HG02678 (cell line): ENCODE measurements at regions not wholly inside any gene's neighbourhood (a gene's known extent, or its start where the extent isn't known, plus 50 kb on each side); places are given as distances from the start of the nearest gene placed in this dataset.

ENCODE experiments used
- ATAC-seq: cut with Tn5 transposase; IDR thresholded peaks from one replicate; pipeline ENCODE4 v1.9.1; 2021; ENCODE audit warnings: mild to moderate bottlenecking, moderate library complexity; ENCODE audit not compliant: unreplicated experiment

DNA sequence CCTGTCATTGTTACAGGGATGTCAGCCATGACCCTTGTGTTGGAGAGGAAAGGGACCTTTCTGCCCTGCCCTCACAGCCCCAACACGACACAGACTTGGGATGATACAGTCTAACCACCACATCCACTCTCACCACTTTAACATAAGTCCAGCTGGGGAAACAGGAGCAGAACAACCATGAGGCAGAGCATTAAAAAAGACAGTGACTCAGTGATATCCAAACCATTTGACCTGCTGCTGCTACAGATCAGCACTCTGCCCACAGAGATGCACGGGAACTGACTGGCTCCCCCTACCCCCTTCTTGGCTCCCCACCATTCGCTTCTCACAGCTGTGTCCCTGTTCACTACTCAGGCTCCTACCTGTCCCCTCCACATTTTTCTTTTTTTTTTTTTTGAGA lies 458.6 kb downstream of the ZNF608 start:
- no peak for ATAC-seq

DNA sequence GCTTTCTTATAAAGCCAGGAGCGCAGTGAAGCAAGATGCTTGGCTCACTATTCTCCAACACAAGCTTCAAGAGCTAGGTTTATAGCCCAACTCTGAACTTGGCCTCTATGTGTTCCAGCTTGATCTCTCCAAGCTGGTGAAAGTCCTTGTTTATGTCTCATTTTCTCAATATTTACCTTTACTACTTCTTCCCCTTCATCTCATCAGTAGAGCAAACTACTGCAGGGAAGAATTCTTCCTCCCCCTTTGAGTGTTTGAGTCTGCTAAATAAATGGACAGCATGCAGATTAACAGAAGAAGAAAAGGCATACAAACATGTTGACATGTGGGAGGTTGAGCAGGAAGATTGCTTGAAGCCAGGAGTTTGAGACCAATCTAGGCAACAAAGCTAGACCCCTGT lies 460.7 kb downstream of the ZNF608 start:
- ATAC-seq, result no peak

- no peak for ATAC-seq
Observed at GRCh38 chr5:124285071-124285470, 461.4 kb downstream of the ZNF608 start.

DNA sequence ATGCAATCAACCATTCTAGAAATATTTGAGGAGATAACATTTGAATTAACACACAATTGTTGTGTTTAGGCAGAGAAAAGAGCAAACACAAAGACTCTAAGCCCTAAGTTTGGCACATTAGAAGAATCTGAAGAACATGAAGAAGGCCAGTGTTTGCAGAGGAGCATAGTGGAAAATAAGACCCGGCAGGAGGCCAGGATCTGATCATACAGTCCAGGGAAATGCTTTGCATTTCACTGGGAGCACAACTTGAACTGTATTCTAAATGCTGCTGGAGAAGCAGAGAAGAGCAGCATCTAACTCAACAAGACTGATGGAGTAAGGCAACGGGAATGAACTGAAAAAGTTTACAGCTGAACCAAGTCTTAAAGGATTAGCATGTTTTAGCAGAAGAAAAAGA lies 463.4 kb downstream of the ZNF608 start:
- no peak for ATAC-seq

GRCh38 chr5:124280079-124280478 lies 466.4 kb downstream of the ZNF608 start:
- ATAC-seq, result no peak

DNA sequence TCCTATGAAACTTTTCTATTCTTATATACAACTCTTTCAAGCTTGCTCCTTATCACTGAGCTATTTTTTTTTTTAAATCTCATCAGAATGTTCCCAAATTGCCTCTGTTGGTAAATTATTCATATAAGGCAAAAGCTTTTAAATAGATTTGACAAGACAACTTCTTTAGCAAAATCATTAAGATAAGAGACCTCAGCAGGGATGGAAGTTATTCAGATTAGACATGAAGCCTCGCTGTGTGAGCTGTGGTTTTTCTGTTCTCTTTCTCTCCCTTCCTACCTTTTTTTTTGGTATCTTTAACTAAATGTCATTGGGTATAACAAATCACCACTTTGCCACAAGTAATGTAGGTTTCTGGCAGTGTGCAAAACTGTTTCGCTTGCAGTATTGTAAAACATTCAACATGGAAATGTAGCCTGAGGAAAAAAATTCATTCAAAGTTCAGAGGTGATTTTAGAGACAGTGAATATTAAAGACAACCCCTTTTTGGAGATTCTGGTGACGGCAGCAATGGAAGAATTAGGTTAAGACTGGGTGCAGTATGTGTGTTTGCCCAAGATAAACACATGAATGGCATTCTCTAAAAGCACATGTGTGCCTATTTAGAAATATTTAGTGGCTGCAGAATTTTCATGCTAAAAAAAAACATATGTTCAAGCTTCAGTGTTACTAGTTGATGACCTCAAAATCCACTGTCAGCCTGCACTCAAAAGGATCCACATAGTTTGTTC lies 467.1 kb downstream of the ZNF608 start:
- ATAC-seq, result no peak

DNA sequence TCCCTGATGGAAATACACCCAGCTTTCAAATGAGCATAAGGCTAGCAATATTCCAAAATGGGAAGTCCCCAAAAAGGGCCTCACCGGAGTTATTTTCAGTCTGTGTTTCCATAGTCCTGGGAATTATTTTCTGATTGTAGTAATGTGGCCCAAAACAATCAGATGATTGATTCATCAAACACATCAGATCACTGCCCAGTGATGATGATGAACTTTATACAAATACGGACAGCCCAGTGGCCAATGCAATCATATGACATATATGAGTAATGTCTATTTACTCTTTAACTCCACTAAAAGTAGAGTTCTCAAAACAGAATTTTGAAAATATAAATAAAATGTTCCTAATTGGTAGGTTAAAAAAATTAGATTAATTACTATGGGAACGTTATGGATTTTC lies 467.8 kb downstream of the ZNF608 start:
- no peak for ATAC-seq

- ATAC-seq, result no peak
Observed at GRCh38 chr5:124277767-124278545, 468.5 kb downstream of the ZNF608 start.

DNA sequence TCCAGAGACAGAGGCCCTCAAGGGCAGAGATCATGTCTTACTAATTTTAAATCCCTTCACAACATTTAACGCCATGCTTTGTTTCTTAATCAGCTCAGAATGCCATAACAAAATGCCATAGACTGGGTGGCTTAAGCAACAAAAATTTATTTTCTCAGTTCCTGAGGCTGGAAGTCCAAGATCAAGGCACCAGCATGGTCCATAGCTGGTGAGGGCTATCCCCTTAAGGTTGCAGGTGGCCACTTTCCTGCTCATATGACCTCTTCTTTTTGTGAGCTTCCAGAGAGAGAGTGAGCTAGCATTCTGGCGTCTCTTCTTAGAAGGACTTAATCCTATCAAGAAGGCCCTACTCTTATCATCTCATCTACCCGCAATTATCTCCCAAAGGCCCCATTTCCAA lies 470.3 kb downstream of the ZNF608 start:
- ATAC-seq, result no peak

DNA sequence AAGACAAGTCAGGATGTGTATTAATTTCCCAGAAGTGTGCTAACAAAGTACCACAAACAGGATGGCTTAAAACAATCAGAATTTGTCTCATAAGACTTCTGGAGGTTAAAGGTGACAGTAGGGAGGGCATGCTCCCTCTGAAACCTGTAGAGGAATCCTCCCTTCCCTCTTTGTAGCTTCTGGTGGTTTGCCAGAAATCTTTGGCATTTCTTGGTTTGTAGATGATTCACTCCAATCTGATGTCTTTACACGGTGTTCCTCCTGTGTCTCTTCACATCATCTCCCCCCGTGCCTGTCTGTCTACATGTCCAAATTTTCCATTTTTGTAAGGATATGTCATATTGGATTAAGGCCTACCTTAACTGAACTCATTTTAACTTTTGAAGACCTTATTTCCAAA lies 471.5 kb downstream of the ZNF608 start:
- ATAC-seq, result no peak

DNA sequence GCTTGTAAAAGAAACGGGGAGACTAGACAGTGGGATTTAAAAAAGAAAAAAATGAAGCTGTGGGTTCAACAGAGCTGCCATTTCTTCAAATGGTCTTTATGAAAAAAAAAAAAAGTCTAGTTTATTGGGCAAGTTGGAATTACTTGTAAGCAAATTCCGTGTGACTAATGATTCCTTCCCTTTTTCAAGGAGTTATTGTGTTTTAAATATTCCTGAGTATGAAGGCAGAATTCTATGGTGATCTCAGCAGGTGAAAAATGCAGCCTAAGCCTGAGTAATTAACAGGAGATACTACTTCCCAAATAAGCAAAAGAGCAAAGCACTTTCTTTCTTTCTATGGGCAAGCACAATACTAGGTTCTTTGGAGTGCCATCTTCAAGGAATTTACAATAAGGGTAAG lies 481.9 kb downstream of the ZNF608 start:
- no peak for ATAC-seq

DNA sequence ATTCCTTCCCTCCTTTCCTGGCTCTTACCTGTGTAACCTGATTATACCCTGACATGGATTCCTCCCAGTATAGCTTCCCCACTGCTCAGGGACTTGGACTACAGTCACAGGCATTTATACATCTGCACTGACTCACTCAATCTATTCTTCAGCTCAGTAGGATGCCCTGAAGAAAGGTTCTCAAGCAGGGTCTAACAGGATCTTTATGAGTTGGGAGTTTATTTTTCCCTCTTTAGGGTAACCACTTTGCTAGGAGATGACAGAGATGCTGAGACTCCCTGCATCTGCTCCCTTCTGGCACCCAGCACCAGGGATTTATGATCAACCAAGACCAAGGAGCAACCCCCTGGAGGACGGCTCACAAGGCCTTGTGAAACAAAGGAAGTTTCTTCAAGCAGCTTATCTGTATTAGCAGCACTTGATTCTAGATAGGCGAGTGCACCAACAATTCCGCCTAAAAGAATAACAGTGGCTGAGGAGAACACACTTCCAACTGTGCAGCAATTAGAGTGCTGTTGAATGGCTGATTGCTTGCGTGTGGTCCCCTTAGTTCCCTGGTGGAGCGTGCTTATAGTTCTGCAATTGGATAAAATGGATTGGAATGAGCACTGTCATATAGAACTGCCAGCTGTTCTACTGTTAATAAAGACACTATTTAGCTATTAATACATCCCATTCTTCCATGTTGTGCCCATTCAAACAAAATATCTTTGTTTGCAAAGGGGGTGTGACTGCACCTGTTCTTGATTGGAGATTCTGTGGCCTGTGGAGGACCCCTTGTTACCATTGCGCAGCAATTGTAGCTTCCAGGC lies 482.6 kb downstream of the ZNF608 start:
- no peak for ATAC-seq

- no peak for ATAC-seq
Observed at GRCh38 chr5:124262991-124263571, 483.4 kb downstream of the ZNF608 start.

DNA sequence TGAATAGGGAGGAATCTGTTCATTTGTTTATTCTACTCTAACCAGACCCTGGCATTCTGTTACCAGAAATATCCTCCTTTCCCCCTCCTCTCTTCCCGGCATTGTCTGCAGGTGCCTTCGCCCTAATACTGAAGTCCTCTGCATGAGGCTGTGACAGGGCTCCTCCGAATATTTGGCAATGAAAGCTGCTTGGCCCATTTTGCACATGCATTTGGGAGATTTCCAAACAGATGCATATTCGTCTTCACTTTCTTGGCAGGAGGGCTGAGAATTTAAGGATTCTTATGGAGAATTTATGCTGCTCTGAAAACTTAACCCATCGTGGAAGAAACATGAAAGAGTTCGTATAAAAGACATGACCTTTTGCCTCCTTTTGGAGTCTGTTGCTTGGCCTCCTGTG lies 484.0 kb downstream of the ZNF608 start:
- no peak for ATAC-seq

DNA sequence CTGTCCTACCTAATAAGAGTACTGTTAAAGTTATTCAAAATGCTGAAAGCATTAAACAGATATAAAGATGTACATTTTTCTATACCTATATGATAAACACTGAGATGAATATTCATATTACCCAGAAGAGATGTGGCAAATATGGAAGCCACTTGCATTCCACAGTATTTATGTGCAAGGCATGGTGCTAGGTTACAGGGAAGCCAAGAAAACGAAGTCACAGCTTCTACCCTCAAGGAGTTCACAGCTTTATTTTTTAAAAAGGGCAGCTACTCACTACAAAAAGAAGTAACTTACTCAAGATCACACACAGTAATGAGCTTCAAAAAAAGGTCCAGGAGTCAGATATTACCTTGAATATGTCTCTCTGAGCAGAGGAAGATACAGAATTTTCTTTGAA lies 484.6 kb downstream of the ZNF608 start:
- ATAC-seq, result no peak

GRCh38 chr5:124260921-124261515 lies 485.4 kb downstream of the ZNF608 start:
- no peak for ATAC-seq

GRCh38 chr5:124259017-124259416 lies 487.4 kb downstream of the ZNF608 start:
- no peak for ATAC-seq

DNA sequence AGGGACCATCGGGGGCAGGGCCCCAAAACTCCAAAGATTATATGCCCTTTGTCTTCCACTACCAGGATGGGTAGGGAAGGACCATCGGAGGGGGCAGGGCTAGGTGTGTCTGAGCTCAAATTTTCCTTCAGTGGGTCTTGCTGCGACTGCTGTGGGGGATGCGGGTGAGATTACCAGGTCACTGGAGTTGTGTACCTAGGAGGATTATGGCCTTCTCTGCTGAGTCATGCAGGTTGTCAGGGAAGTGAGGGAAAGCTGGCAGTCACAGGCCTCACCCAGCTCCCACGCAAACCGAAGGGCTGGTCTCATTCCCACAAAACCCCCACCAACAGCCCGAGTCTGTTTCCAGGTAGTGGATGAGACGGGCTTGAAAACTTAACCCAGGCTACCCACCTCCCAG lies 489.4 kb downstream of the ZNF608 start:
- no peak for ATAC-seq

- ATAC-seq, result no peak
Observed at GRCh38 chr5:124253203-124253810, 493.1 kb downstream of the ZNF608 start.

GRCh38 chr5:124252747-124253146 lies 493.7 kb downstream of the ZNF608 start:
- ATAC-seq, result no peak
